ENCODE measurements at regions not wholly inside any gene's neighbourhood (a gene's known extent, or its start where the extent isn't known, plus 50 kb on each side); places are given as distances from the start of the nearest gene placed in this dataset.

DNA sequence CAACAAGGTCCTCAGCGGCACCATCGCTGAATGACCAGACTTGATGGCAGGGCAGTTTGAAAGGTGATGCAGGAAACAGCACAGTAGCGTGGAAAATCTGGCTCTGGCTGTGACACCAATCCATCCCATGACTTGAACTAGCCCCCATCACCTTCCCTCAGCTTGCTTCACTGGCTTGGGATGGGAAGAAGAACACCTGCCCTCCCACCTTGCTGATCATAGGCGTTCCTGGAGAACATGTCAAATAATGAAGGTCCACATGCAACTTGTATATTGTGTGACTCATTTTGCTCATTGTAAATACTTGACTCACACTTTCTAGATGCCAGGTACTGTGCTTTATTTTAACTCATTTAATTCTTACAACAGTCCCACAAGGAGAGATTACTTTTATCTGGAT, 292.4 kb upstream of the SPRED2 start:
- in situ Hi-C loops (cut with MboI; ENCODE audit: low sequenced_read_pairs in 4 of 4) (no loop called here), intact Hi-C loops (cut with DNase I; ENCODE audit: low total_unique reads) (loop anchor here (5.0 kb wide), 1 partner anchor 78 kb away; no protein-coding TSS in a partner anchor)
- TF ChIP-seq, protein P1, sequence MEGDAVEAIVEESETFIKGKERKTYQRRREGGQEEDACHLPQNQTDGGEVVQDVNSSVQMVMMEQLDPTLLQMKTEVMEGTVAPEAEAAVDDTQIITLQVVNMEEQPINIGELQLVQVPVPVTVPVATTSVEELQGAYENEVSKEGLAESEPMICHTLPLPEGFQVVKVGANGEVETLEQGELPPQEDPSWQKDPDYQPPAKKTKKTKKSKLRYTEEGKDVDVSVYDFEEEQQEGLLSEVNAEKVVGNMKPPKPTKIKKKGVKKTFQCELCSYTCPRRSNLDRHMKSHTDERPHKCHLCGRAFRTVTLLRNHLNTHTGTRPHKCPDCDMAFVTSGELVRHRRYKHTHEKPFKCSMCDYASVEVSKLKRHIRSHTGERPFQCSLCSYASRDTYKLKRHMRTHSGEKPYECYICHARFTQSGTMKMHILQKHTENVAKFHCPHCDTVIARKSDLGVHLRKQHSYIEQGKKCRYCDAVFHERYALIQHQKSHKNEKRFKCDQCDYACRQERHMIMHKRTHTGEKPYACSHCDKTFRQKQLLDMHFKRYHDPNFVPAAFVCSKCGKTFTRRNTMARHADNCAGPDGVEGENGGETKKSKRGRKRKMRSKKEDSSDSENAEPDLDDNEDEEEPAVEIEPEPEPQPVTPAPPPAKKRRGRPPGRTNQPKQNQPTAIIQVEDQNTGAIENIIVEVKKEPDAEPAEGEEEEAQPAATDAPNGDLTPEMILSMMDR (IDR thresholded peaks at IDR 0.05 in 4 of 5, conservative IDR thresholded peaks at IDR 0.05 in 1 of 5): no peak
- no peak for TF ChIP-seq POLR2A (IDR thresholded peaks at IDR 0.05)
- Histone ChIP-seq H3K27ac (no peak overlapping the region), H3K27me3 (no peaks in the 10 kb centered on the region), H3K4me1 (peaks cover 5 to 16% of the 10 kb centered on the region in 2 donors), H3K4me3 (no peak overlapping the region), H3K9me3 (no peaks in the 10 kb centered on the region), H3K36me3 (no peaks in the 10 kb centered on the region)
- DNase-seq (no peak), ATAC-seq (no peak)

DNA sequence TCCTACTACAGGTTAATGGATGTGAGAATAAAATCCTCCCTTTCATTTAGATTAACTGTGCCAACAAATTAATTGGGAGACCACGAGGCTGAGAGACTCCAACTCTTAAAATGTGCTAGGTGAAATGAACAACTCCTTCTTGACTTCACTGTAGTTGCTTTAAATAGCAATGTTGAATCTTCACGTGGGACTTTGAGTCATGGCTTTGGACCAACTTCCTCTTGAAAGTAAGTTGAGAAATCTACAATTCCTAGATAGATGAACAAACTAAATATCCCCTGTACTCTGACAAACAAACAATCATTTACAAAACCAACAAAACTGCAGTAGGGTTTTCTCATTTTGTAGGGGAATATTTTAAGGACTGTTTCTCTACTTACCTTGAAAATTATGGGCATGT, 291.9 kb upstream of the SPRED2 start:
- no peak for ATAC-seq
- Histone ChIP-seq H3K4me1 (peaks cover 4 to 14% of the 10 kb centered on the region in 2 donors), H3K27ac (no peak overlapping the region), H3K9me3 (no peaks in the 10 kb centered on the region), H3K27me3 (no peaks in the 10 kb centered on the region), H3K36me3 (no peaks in the 10 kb centered on the region), H3K4me3 (no peak overlapping the region)
- no peak for TF ChIP-seq POLR2A (IDR thresholded peaks at IDR 0.05)
- TF ChIP-seq, protein P1 (IDR thresholded peaks at IDR 0.05 in 4 of 5, conservative IDR thresholded peaks at IDR 0.05 in 1 of 5): no peak
- DNase-seq: no peak
- intact Hi-C loops (cut with DNase I; ENCODE audit: low total_unique reads) (loop anchor here (5.0 kb wide), 1 partner anchor 78 kb away; no protein-coding TSS in a partner anchor), in situ Hi-C loops (cut with MboI; ENCODE audit: low sequenced_read_pairs in 4 of 4) (no loop called here)

DNA sequence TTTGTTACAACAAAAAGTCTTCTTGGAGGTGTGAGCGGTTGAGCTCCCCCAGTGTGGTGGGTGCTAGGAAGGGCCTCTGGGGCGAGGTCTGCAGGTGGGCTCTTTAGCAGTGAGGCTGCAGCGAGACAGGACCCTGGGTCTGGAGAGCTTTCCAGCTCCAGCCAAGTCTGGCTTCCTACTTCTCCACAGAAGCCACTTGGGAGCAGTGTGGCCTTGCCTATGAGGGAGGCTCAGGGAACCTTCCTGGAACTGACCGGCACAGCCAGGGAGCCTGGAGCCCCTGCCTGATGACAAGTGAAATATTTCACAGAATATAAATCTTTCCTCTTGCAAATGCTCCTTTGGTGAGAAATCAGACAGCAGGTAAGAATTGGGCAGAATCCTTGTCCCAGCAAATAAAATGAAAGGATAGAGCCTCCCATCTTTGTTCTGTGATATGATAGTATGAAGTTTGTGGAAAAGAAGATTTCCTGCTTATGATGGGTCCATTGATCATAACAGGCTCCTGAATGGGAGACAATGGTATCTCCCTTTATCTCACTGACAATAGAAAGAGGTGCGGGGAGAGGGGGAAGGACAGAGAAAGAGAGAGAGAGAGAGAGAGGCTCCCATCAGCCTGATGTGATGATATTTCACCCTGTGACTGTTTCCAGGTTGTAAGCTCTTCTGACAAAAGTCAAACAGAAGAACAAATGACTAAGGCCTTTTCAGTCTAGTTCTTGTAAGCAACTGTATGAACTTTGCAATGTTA, 289.8 kb upstream of the SPRED2 start:
- DNase-seq (peak; percentile 11 to 24), ATAC-seq (peak; percentile 58 to 64)
- Histone ChIP-seq H3K27me3 (no peaks in the 10 kb centered on the region), H3K4me1 (no peaks in the 10 kb centered on the region), H3K4me3 (no peak overlapping the region), H3K9me3 (no peaks in the 10 kb centered on the region), H3K27ac (no peak overlapping the region), H3K36me3 (no peaks in the 10 kb centered on the region)
- intact Hi-C loops (cut with DNase I; ENCODE audit: low total_unique reads): loop anchor here (5.0 kb wide), 1 partner anchor 80 kb away; no protein-coding TSS in a partner anchor
- in situ Hi-C loops (cut with MboI; ENCODE audit: low sequenced_read_pairs in 4 of 4): no loop called here
- TF ChIP-seq POLR2A (IDR thresholded peaks at IDR 0.05): no peak
- TF ChIP-seq, protein P1 (IDR thresholded peaks at IDR 0.05 in 4 of 5, conservative IDR thresholded peaks at IDR 0.05 in 1 of 5): peak in 3 of 5 experiments; percentile 15 to 33 (median 25)

DNA sequence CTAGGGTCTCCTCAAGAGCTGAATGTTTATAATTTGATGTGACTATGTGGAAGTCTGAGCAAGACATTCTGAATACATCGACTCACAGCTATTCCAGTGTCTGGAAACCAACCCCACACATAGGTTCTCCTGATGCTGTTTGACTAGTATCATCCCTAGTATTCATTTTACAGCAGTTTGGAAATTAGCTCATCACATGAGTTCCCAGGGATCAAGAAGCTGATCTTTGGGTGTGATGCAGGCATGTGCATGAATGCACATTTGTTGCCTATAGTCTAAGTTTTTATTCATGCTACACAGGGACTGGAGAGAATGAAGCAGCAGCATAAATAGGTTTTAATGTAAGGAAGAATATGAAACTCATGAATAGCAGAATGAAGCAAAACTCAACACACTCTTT, 284.3 kb upstream of the SPRED2 start:
- H3K27ac ChIP-seq: no peak overlapping the region
- in situ Hi-C loops (cut with MboI; ENCODE audit: low sequenced_read_pairs in 4 of 4): no loop called here

More for the DNA sequence above, 284.3 kb upstream of the SPRED2 start:
- DNase-seq (no peak), ATAC-seq (no peak)
- Histone ChIP-seq H3K4me3 (no peak overlapping the region), H3K36me3 (no peaks in the 10 kb centered on the region), H3K27me3 (no peaks in the 10 kb centered on the region), H3K9me3 (no peaks in the 10 kb centered on the region), H3K4me1 (peaks cover 0 to 4% of the 10 kb centered on the region in 2 donors)
- intact Hi-C loops (cut with DNase I; ENCODE audit: low total_unique reads): no loop called here
- TF ChIP-seq, protein P1 (IDR thresholded peaks at IDR 0.05 in 4 of 5, conservative IDR thresholded peaks at IDR 0.05 in 1 of 5): no peak
- TF ChIP-seq POLR2A (IDR thresholded peaks at IDR 0.05): no peak
